ENCODE measurements at regions not wholly inside any gene's neighbourhood (a gene's known extent, or its start where the extent isn't known, plus 50 kb on each side); places are given as distances from the start of the nearest gene placed in this dataset.

DNA sequence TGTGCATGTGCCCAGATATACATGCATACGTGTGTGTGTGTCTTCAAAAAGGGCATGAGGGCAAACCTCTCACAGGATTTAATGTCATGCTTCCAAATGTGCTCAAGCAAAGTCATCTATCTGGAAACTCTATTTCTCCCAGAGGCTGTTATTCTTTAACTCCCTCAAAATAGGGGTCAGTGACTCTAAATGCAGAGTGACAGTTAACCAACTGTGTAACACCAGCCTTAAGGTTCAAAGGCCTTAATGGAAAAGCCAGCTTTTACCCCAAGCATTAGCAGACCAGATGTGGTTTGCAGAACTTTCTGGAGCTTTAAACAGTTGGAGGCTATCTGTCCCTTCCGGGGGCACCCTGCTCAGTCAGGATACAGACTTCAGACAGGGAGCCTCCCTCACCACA, 70.4 kb upstream of the SLC7A14 start:
- DNase-seq (ENCODE audit: low read depth, low spot score): no peak

DNA sequence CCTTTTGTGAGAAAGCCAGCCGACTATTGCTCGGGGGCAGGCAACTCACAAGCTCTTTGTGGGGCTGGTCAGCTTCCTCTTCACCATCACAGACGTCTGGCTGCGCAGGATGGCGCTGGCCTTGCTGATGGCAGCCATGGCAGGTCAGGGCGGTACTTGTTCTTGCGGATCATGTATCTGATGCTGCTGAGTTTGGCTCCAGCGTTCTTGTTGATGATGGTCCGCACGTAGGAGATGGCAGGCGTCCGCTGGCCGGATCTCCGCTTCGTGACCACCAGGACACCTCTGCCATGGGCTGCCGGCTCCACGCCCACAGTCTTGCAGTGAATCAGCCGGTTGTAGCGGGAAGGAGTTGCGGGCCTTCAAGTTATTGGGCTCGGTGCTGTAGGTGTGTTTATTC, 67.9 kb upstream of the SLC7A14 start:
- DNase-seq (ENCODE audit: low read depth, low spot score): no peak

DNA sequence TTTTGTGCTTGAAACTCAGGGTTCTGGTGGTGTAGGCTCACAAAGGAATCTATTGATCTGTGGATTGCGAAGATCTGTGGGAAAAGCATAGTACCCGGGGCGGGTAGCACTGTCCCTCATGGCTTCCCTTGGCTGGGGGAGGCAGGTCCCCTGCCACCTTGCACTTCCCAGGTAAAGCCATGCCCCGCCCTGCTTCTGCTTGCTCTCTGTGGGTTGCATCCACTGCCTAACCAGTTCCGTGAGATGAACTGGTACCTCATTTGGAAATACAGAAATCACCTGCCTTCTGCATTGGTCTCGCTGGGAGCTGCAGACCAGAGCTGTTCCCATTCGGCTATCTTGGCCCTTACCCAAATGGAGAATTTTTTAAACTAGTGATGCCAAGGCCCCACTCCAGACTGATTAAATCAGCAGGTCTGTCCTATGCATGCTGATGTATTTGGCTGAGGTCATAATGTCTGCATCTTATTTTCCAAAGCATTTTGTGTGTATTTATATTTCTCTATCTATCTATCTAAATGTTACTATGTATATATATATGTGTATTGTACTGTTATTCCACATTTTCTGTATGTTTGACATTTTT, 65.5 kb upstream of the SLC7A14 start:
- no peak for DNase-seq (ENCODE audit: low read depth, low spot score)

DNA sequence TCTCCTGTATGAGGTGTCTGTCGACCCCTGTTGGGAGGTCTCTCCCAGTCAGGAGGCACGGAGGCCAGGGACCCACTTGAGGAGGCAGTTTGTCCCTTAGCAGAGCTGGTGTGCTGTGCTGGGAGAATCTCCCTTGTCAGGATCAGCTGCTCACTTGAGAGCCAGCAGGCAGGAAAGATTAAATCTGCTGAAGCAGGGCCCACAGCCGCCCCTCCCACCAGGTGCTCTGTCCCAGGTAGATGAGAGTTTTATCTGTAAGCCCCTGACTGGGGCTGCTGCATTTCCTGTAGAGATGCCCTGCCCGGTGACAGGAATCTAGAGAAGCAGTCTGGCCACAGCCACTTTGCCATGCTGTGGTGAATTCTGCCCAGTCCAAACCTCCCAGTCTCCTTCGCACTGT, 64.7 kb upstream of the SLC7A14 start:
- peak; percentile 12 for DNase-seq (ENCODE audit: low read depth, low spot score)

- DNase-seq (ENCODE audit: low read depth, low spot score): no peak
Measured at GRCh38 chr3:170644711-170645110, 58.8 kb upstream of the SLC7A14 start.

DNA sequence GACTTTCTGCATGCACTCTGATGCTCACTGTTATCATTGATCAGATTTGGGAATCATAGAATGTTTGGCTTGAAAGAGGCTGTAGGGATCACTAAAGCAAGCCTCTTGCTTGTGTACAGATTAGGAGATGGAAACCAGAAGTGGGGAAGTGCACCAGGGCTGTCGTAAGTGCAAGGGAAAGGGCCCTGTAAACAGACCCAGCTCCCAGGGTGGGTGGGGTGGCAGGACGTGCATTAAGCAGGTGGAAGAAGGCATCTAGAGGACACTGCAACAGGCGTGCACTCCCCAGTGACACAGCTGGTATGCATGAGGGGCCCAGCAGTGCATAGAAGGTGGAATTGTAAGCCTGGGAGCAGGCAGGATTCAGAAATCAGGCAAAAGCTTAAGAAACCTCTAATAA, 58.0 kb upstream of the SLC7A14 start:
- DNase-seq (ENCODE audit: low read depth, low spot score): no peak

DNA sequence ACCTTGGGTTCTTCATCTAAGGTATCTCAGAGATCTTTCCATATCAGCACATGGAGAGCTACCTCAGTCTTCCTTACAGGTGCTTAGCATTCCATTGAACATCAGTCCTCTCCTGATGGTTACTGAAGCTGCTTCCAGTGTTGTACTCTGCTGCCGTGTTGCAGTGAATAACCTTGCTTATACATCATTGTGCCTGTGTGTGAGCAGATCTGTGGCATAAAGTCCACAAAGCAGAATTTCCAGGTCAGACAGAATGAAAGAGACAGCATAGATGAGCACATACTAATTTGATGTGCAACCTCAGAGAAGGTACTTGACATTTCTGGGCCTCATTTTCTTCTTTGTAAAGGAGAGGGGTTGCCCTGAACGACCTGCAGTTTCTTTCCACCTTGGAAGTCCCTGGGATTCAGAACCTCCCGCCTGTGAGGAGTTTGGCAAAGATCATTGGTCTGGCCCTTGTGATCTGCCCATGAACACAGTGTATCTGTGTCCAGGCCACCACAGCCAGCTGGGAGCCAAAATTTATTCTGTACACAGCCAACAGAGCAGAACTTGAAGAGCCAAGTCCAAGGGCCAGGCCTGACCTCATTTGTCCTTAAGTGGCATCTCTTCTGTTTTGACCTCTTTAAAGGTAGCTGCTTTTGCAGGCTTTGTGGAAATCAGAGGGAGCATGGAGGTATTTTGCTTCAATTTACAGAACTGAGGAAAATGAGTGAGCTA, 57.2 kb upstream of the SLC7A14 start:
- no peak for DNase-seq (ENCODE audit: low read depth, low spot score)

GRCh38 chr3:170641510-170642236, 55.8 kb upstream of the SLC7A14 start:
- DNase-seq (ENCODE audit: low read depth, low spot score): no peak

- no peak for DNase-seq (ENCODE audit: low read depth, low spot score)
Measured at GRCh38 chr3:170640737-170641171, 54.9 kb upstream of the SLC7A14 start.

DNA sequence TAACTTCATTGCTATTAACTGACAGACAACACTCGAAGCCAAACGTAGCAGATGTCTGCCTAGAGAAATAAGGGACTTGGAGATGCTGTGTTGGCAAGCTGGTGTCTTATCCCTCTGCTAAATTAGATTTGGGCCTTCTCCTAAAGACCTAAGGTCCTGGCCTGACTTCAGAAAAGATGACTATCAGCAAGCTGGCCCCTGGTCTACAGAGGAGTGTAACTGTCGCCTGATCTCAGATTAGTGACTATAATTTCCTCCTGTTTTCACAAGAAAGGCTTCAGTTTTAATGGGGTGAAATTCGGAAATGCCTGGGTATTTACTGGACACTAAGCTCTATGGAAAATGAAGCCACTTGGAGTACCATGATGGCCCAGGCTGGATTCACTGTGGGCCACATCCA, 53.1 kb upstream of the SLC7A14 start:
- no peak for DNase-seq (ENCODE audit: low read depth, low spot score)

GRCh38 chr3:170637306-170637705, 51.4 kb upstream of the SLC7A14 start:
- no peak for DNase-seq (ENCODE audit: low read depth, low spot score)

DNA sequence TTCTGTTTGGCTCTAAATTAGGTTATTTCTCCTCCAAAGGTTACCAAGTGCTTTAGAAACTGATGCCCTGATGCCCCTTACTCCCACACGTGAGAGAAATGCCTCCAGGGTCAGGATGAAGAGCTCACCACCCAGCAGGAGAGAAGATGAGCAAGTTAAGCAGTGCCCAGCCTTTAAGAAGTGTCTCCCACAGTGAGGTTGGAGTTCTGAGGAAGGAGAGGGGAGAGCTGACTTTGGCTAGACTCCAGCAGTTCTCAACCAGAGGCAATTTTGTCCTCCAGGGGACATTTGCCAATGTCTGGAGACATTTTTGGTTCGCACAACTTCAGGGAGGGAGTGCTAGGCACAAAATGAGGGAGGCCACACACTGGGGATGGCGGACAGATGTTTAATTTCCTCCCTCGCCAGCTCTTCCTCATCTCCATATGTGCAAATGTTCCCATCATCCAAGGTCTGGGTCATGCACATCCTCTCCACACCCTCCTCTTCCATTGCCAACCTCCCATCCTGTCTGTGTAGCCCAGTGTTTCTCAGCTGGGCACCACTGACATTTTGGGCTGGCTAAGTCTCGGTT, 50.6 kb upstream of the SLC7A14 start:
- DNase-seq (ENCODE audit: low read depth, low spot score): no peak
